ENCODE measurements at regions not wholly inside any gene's neighbourhood (a gene's known extent, or its start where the extent isn't known, plus 50 kb on each side); places are given as distances from the start of the nearest gene placed in this dataset.

DNA sequence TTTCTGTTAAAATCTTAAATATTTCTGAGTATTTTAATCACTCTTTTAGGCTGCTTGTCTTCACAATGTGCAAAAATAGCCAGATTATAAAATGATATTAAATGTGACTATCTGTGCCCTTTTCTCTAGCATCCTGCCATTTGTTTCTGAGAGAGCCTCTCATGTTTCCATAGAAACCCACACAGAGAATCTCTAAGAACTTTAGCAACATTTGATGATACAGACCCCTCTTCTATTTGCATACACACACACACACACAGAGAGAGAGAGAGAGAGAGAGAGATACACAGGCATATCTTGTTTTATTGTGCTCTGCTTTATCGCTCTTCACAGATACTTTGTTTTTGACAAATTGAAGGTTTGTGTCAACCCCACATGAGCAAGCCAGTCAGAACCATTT, 134.5 kb upstream of the DDX18 start:
- no peak for DNase-seq

DNA sequence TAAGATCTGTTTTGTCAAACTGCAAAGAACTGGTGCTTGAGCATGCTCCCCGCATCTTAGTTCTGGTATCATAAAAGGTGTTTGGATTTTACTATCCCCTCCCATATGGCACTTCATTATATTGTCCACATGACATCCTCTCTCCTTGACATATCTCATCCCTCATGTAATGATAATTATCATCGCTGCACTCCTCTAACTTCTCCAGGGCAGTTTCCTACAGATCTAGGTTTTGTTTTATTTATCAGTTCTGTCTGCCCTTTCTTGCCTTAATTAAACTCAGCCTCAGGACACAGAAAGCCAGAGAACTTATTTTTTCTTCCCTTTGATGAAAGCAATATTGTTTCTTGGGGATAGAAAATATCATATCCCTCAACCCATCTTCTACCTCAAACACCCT, 129.6 kb upstream of the DDX18 start:
- no peak for DNase-seq

DNA sequence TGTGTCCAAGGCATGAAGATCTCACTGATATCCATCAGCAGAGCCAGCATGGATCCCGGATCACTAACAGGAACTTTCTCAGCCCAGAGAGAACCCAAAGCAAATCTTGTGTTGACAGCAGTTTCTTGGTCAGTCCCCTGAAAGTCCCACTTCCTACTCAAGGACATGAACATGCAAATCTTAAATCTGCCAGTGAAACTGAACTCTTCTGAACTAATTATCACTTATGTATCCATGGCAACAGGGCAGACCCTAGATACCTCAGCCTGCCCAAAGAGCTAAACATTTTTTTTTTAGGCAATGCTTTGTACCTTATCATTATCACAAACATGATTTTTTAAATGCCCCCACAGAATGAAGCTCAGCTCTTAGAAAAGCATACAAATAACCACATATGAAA, 127.8 kb upstream of the DDX18 start:
- DNase-seq, result no peak

DNA sequence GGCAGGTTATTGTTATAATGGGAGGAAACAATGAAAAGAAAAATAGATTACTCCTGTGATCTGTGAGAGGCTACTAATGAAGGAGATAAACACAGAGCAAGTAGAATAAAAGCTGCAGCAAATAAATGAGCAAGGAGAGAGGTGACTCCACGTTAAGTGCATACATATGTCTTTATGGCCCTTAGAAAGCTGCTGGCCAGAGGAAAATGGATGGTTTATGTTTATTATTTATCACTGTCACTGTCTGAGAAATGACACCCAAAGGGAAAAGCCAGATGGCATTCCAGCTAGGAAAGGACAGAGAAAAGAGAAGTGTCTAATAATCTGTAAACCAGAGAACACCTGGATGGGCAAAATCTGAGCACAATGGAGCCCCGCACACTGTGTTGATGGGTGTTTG, 122.9 kb upstream of the DDX18 start:
- DNase-seq, result no peak

- DNase-seq, result no peak
Measured at GRCh38 chr2:117692001-117692763, 122.3 kb upstream of the DDX18 start.

DNA sequence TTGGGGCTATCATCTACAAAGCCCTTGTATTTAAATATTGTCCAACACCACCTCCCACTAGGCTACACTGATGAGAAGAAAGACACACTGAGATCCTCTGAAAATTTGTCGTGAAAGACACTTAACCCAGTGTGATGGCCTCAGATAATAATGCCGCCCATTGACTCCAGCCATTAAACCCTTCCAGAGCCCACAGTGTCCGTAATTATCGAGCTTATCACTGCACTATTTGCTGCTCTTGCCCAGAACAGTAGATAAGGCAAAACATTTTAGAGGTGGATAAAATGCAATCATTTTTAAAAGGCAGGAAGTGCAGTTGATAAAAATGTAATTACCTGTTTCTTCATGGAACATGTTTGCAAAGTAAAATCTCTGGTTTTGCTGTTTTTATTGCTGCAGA, 121.3 kb upstream of the DDX18 start:
- DNase-seq, result no peak

DNA sequence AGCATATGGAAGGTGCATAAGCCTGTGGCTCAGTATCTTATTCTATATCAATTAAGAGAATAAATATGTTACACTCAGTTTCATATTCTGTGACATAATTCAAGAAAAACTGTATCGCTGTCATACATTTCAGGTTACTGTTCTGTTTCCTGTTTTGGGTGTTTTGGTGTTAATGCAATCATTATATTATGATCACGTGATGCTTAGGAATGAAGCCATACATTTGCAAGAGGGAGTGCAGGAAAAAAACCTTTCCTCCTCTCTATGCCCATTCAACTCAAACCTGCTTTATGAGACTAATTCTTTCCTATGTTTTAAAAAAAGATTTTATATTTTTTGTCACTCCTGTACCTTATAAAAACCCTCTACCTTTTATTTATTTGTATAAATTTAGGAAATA, 120.8 kb upstream of the DDX18 start:
- DNase-seq, result no peak

DNA sequence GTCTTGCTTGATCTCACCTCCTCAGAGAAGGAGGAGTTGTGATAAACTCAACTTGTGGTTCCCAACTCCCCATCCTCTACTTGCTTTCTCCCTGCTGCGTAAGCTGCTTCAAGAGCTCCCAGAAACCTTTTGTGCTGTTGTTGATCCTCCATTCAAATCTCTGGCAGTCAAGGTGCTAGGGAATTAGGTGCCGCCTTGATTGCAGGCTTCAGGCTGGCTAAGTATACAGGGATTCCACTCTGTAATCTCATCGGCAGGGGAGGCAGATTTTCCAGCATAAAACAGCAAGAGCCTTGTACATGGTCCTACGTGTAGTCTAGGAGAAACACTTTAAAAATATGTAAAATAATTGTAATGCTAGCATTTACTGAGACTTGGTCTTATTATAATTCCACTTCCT, 116.2 kb upstream of the DDX18 start:
- no peak for DNase-seq

DNA sequence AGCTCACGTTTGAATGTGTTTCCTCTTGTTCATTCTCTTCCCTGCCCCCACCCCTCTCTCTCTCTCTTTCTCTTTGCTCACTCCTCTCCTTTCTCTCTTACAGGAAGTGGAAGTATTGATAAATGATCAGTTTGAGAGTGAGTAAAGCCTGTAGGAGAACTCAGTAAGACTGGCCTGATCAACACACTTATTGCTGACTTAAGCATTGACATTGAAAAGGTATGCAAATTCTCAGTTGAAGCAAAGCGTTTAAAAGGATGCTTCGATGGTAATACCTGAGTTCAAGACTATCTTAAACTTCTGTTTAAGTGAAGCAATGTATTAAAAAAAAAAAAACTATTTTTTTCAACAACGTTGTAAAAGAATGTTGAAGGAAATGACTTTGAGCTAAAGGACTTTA, 115.7 kb upstream of the DDX18 start:
- DNase-seq, result no peak

- no peak for DNase-seq
Measured at GRCh38 chr2:117700471-117700870, 114.0 kb upstream of the DDX18 start.

DNA sequence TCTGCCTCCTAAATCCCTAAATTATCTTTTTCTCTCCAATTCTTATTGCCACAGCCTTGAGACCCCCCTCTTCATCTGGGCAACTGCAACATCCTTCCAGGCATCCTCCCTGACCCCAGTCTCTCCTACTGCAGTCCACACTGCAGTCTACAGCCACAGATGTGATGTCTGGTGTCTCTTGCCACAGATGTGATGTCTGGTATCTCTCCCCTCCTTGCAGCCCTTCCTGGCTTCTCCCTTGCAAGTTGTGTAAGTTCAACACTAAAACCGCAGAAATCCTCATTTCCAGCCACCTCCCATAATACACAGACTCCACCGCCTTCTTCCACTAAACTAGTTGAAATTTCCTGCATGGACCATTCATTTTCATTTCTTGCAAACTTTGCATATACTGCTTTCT, 113.1 kb upstream of the DDX18 start:
- DNase-seq, result no peak

- DNase-seq, result no peak
Measured at GRCh38 chr2:117702098-117702497, 112.4 kb upstream of the DDX18 start.

GRCh38 chr2:117703858-117704257, 110.6 kb upstream of the DDX18 start:
- no peak for DNase-seq

DNA sequence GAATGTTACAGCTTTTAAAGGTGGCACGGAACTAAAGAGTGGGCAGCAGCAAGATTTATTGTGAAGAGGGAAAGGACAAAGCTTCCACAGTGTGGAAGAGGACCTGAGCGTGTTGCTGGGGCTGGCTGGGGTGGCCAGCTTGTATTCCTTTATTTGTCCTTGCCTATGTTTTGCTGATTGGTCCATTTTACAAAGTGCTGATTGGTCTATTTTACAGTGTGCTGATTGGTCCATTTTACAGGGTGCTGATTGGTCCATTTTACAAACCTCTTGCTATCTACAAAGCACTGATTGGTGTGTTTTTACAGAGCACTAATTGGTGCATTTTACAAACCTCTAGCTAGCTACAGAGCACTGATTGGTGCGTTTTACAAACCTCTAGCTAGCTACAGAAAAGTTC, 109.7 kb upstream of the DDX18 start:
- no peak for DNase-seq

- DNase-seq, result no peak
Measured at GRCh38 chr2:117707874-117708273, 106.6 kb upstream of the DDX18 start.

DNA sequence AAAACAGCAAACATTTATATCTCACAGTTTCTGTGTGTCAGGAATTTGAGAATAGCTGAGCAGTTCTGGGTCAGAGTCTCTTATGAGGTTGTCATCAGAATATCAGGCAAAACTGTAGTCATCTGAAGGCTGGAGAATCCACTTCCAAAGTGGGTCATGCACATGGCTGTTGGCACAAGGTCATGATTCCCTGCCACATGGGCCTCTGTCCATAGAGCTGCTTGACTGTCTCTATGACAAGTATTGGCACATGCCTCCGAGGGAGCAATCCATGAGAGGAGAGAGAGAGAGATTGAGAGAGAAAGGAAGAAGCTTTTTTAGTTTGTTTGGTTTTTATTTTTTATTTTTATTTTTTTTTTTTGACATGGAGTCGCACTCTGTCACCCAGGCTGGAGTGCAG, 101.8 kb upstream of the DDX18 start:
- no peak for DNase-seq

DNA sequence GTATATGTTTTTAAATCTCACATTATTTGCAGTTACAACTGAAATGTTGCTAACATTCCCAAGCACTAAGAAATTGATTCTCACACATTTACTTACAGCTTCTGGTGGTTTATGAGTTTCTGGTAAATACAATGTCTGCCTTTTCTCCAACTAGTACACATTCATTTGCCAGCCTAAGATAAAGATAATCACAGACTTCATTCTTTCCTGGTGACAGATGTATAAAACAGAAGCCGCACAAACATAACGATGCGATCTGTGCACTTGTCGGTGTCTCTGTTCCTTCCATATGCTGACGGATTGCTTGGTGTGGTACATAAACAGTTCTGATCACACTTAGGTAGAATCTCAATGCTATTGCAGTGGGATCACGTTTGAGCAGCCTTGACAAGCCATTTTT, 100.4 kb upstream of the DDX18 start:
- DNase-seq, result no peak

GRCh38 chr2:117714745-117715417, 99.6 kb upstream of the DDX18 start:
- DNase-seq, result no peak

GRCh38 chr2:117716505-117716904, 98.0 kb upstream of the DDX18 start:
- DNase-seq, result no peak

- no peak for DNase-seq
Measured at GRCh38 chr2:117717072-117717471, 97.4 kb upstream of the DDX18 start.

- DNase-seq, result no peak
Measured at GRCh38 chr2:117718048-117718447, 96.4 kb upstream of the DDX18 start.

DNA sequence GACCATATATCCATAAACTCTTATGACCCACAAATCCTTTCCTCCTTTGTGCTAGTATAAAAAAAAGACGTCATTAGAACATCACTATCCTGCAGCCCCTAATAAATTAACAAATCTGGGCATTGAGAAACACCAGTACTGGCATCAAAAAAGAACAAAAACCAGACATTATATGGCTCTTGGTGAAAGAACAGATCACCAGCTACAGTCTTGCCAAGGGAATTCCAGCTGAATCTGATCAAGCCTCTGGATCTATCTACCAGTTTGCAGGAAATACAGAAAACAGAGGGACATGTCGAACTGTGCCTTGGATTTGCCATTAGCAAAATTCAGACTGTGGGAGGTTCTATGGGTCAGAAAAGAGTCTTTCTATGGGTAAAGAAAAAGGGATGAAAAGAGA, 93.7 kb upstream of the DDX18 start:
- no peak for DNase-seq

GRCh38 chr2:117723483-117723882, 91.0 kb upstream of the DDX18 start:
- no peak for DNase-seq

- no peak for DNase-seq
Measured at GRCh38 chr2:117723888-117724434, 90.5 kb upstream of the DDX18 start.

DNA sequence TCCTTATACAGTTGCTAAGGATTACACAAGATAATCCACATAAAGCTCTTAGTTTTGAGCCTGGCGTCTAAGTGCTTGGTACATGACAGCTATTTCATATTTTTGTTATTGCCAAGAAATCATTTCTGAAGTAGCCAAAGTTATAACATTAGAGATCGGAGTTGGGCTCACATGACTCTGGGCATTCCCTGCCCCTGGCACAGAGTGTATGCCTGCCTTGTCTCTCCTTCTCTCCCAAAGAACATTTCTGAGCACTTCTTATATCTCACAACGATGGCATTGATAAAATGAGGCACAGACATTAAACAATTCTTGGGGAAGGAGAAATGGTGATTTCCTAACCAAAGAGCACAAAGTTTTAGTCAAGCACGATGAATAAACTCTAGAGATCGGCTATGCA, 87.7 kb upstream of the DDX18 start:
- DNase-seq, result no peak

All from RPMI8226 (cell line).